Upper lobe of right lung (tissue), 1 donor: ENCODE measurements at regions not wholly inside any gene's neighbourhood (a gene's known extent, or its start where the extent isn't known, plus 50 kb on each side); places are given as distances from the start of the nearest gene placed in this dataset.

Source experiments
- ATAC-seq: fragments of 200-7000 bp; cut with Tn5 transposase; one replicate; pipeline ENCODE4 v1.9.1; 2020; ENCODE audit warnings: mild to moderate bottlenecking, moderate library complexity
- DNase-seq: peaks from one replicate; pipeline ENCODE4 v3.0.0-alpha.2; 2020
- H3K27ac ChIP-seq: fragments of 200-600 bp; one replicate; pipeline ENCODE4 v1.8.0; 2022
- H3K27me3 ChIP-seq: fragments of 200-600 bp; one replicate; pipeline ENCODE4 v1.8.0; 2022; ENCODE audit warnings: mild to moderate bottlenecking
- H3K36me3 ChIP-seq: fragments of 200-600 bp; one replicate; pipeline ENCODE4 v1.8.0; 2022
- H3K4me1 ChIP-seq: fragments of 200-600 bp; one replicate; pipeline ENCODE4 v1.8.0; 2022
- H3K4me3 ChIP-seq: fragments of 200-600 bp; one replicate; pipeline ENCODE4 v1.8.0; 2022; ENCODE audit warnings: mild to moderate bottlenecking
- H3K9me3 ChIP-seq: fragments of 200-600 bp; one replicate; pipeline ENCODE4 v1.8.0; 2022
- intact Hi-C: fragments of 100-400 bp; cut with DNase I; formaldehyde crosslinking; loops from one replicate; pipeline ENCODE4 v1.11.0; 2022
- TF ChIP-seq, protein P1 (sequence below): fragments of 200-600 bp; IDR thresholded peaks from one replicate; pipeline ENCODE4 v1.8.0; 2022; ENCODE audit warnings: antibody characterized with exemption
- donor health status: DM: no; HTN: yes; CAD: no; lungs with severe emphysema.

- intact Hi-C loops, result no loop called here
- Histone ChIP-seq H3K4me1 (peaks cover 6% of the 10 kb centered on the region), H3K9me3 (no peaks in the 10 kb centered on the region), H3K4me3 (no peak overlapping the region), H3K27ac (no peak overlapping the region), H3K27me3 (no peaks in the 10 kb centered on the region), H3K36me3 (no peaks in the 10 kb centered on the region)
- TF ChIP-seq, protein P1, sequence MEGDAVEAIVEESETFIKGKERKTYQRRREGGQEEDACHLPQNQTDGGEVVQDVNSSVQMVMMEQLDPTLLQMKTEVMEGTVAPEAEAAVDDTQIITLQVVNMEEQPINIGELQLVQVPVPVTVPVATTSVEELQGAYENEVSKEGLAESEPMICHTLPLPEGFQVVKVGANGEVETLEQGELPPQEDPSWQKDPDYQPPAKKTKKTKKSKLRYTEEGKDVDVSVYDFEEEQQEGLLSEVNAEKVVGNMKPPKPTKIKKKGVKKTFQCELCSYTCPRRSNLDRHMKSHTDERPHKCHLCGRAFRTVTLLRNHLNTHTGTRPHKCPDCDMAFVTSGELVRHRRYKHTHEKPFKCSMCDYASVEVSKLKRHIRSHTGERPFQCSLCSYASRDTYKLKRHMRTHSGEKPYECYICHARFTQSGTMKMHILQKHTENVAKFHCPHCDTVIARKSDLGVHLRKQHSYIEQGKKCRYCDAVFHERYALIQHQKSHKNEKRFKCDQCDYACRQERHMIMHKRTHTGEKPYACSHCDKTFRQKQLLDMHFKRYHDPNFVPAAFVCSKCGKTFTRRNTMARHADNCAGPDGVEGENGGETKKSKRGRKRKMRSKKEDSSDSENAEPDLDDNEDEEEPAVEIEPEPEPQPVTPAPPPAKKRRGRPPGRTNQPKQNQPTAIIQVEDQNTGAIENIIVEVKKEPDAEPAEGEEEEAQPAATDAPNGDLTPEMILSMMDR, result no peak
- DNase-seq (no peak), ATAC-seq (no peak)
Observed at GRCh38 chr20:58071991-58072390, 156.5 kb downstream of the ANKRD60 start.

DNA sequence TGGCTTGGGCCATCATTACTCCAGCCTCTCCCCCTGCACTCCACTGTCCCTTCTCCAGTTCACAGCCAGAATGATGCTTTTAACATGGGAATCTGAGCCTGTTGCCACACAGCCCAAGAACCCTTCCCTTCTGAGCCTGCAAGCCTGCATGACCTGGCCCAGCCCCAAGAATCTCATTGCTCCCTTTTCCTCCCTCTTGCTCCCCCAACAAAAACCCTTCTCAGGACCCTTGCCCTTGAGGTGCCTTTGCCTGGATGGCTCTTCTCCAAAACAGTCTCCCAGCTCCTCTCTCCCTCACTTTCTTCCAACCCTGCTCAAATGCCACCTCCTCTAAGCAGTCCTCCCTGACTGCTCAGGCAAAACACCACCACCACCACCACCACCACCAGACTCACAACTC, 157.2 kb downstream of the ANKRD60 start:
- H3K36me3 ChIP-seq, result no peaks in the 10 kb centered on the region
- no peaks in the 10 kb centered on the region for H3K27me3 ChIP-seq
- H3K4me1 ChIP-seq, result peaks cover 6% of the 10 kb centered on the region
- H3K9me3 ChIP-seq, result no peaks in the 10 kb centered on the region
- no peak overlapping the region for H3K4me3 ChIP-seq
- no peak overlapping the region for H3K27ac ChIP-seq
- DNase-seq (no peak), ATAC-seq (no peak)
- TF ChIP-seq, protein P1, result no peak
- intact Hi-C loops, result no loop called here

DNA sequence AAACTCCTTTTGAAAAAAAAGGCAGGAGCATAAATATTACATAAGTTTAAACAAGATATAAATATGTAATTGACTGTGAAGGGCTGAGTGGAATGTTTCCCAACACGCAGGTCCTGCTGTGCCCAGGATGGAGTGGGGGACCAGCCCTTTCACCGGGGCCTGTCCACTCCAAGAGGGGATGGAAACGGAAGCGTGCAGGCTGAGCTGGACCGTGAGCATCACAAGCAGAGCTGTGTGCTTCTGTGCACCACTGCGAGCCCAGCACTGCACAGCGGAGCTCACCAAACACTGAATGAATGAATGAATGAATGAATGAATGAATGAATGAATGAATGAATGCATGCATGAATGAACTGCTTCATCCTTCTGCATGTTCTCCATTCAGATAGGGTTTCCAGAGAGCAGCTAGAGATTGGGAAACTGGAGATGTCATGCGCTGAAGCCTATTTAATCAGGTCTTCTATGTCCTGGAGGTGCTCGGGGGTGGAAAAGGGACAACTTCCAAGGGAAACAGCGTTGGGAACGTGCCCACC, 157.7 kb downstream of the ANKRD60 start:
- H3K27ac ChIP-seq, result no peak overlapping the region
- TF ChIP-seq, protein P1, result no peak
- DNase-seq (no peak), ATAC-seq (no peak)
- no peaks in the 10 kb centered on the region for H3K9me3 ChIP-seq
- intact Hi-C loops, result no loop called here
- no peak overlapping the region for H3K4me3 ChIP-seq
- H3K27me3 ChIP-seq, result no peaks in the 10 kb centered on the region
- H3K4me1 ChIP-seq, result peaks cover 6% of the 10 kb centered on the region
- no peaks in the 10 kb centered on the region for H3K36me3 ChIP-seq

- Histone ChIP-seq H3K4me3 (no peak overlapping the region), H3K9me3 (no peaks in the 10 kb centered on the region), H3K27me3 (no peaks in the 10 kb centered on the region), H3K27ac (no peak overlapping the region), H3K4me1 (peaks cover 6% of the 10 kb centered on the region), H3K36me3 (no peaks in the 10 kb centered on the region)
- ATAC-seq (no peak), DNase-seq (no peak)
- TF ChIP-seq, protein P1, result no peak
- intact Hi-C loops, result no loop called here
Observed at GRCh38 chr20:58069796-58070663, 158.4 kb downstream of the ANKRD60 start.

DNA sequence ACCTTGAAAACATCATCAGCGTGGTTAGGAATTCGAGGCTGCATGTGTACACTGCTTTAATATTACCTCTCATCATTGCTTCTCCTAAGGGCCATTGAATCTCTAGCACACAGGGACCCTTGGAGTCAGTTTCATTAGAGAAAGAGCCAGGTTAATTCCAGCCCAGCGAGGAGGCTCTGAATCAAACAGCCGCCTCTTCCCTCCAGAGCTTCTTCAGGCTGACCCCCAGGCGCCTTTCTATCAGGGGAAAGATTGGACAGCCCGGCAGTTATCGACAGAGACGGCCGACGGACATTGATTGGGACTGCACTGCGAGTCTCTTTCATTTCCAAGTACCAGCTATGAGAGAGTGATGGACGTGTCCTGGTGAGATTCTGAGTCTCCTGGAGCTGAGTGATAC, 159.2 kb downstream of the ANKRD60 start:
- intact Hi-C loops, result no loop called here
- Histone ChIP-seq H3K27ac (no peak overlapping the region), H3K4me1 (no peaks in the 10 kb centered on the region), H3K4me3 (no peak overlapping the region), H3K27me3 (no peaks in the 10 kb centered on the region), H3K36me3 (no peaks in the 10 kb centered on the region), H3K9me3 (no peaks in the 10 kb centered on the region)
- TF ChIP-seq, protein P1, result no peak
- ATAC-seq, result no peak
- no peak for DNase-seq
